GM19463 (cell line): ENCODE measurements at regions not wholly inside any gene's neighbourhood (a gene's known extent, or its start where the extent isn't known, plus 50 kb on each side); places are given as distances from the start of the nearest gene placed in this dataset.
"Not testable (repeated sequence)": the region's sequence is repeated elsewhere in the genome, so short reads cannot be mapped to it uniquely, and the experiment has no call there.

ENCODE experiments used
- ATAC-seq: cut with Tn5 transposase; IDR thresholded peaks from one replicate; pipeline ENCODE4 v1.9.1; 2021; ENCODE audit warnings: mild to moderate bottlenecking, moderate library complexity; ENCODE audit not compliant: unreplicated experiment

- no peak for ATAC-seq
Observed at GRCh38 chr10:130497056-130498010, 361.1 kb downstream of the GLRX3 start.

- ATAC-seq, result no peak
Observed at GRCh38 chr10:130498042-130498441, 361.9 kb downstream of the GLRX3 start.

GRCh38 chr10:130498934-130499333 is 362.7 kb downstream of the GLRX3 start:
- ATAC-seq, result no peak

GRCh38 chr10:130499541-130499940 is 363.4 kb downstream of the GLRX3 start:
- ATAC-seq, result no peak

DNA sequence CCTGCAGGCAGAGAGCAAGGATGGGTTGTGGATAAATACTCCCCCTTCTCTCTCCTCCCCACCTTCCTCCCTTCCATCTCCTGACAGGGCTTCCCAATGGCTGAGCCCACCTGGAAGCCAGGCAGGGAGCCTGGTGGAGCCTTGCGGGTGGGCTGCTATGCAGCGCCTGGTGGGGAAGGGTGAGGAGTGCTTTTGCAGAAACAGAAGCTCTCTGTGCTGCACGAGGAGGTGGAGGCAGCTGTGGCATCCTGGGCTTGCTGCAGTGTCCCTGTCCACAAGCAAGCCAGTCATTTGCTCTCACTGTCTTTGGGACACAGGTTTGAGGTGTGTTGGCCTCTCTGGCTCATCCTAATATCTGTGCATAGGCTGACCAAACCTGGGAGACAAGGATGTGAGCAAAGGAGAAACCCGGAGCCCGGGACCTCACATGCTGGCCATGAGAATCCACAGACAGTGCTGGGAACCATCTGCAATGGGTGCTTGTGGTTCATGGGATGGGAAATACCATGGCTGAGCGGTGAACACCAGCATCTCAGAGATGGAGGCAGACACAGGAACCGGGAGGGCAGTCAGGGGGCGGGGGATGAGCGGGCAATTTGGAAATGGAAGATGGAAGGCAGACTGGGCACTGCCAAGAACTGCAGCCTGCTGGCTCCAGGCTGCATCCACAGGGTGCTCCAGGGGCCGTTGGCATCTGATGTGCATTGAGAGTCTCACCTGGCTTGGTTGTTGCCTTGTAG is 364.2 kb downstream of the GLRX3 start:
- no peak for ATAC-seq

GRCh38 chr10:130507461-130507860 is 371.3 kb downstream of the GLRX3 start:
- ATAC-seq, result no peak

DNA sequence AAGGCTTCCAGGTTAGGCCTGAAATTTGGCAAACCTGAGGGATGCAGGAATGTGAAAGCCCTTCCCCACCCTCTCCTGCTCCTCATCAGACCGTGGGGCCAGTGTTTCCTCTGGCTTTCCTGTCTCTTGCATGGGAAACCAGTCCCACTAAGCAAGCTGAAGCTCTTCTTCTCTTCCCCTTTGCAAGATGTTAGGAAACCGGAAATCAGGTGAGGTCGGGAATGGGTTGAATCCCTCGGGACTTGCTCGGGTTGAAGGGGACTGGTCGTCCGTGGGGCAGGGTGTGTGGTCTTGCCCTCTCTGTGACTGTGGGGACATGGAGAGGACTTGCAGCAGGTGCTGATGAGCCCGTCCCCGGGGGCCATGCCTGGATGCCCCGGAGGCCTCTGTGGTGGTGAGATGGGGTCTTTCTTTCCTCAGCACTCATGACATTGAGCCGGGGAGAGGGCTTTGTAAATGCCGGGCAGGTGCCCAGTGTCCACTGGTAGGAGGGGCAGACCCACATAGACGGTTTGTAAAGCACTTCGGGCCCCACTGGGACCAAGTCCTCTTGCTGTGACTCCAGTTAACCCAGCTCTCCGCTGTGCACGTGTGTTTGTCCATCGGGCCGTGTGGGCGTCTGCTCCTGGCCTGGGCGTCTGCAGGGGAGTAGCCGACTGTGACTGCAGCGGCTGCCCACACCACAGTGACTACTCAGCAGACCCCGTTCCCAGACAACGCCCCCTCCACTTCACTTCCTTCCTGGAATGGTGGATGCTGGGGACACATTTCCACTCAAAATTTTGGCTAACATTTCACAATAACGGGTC is 373.9 kb downstream of the GLRX3 start:
- no peak for ATAC-seq

GRCh38 chr10:130510755-130511154 is 374.6 kb downstream of the GLRX3 start:
- ATAC-seq, result no peak

DNA sequence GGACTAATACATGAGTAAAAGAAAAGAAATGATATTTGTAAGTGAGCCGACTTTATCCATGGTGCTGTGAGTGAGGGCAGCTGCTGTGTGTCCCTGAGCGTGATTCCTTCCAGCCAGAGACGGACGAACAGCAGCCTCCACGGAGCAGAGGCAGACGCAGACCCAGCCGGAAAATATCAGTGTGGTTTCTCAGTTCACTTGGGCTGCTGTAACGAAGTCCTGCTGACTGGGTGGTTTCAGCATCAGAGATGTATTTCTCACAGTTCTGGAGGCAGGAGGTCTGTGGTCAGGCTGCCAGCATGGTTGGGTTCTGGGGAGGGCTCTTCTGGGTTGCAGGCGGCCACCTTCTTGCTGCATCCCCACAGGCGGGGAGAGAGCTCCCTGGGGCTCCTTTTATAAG is 375.6 kb downstream of the GLRX3 start:
- ATAC-seq, result no peak

DNA sequence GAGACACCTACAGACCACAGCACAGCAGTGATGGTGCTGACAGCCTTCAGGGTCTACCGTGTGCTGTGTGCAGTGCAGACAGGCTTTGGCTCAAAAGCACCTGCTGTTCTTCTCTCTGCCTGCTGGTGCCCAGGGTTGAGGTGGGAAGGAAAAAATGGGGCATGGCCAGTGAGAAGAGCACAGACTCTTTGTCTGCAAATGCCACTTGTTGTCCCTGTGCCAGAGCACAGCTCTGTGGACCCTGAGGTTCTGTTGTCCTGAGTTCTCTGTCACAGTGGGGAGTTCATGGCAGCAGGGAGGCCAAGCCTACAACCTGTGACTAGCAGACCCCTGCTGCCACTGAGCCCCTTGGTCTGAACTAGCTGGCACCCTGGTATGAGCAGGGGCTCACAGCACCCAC is 376.7 kb downstream of the GLRX3 start:
- ATAC-seq, result no peak

DNA sequence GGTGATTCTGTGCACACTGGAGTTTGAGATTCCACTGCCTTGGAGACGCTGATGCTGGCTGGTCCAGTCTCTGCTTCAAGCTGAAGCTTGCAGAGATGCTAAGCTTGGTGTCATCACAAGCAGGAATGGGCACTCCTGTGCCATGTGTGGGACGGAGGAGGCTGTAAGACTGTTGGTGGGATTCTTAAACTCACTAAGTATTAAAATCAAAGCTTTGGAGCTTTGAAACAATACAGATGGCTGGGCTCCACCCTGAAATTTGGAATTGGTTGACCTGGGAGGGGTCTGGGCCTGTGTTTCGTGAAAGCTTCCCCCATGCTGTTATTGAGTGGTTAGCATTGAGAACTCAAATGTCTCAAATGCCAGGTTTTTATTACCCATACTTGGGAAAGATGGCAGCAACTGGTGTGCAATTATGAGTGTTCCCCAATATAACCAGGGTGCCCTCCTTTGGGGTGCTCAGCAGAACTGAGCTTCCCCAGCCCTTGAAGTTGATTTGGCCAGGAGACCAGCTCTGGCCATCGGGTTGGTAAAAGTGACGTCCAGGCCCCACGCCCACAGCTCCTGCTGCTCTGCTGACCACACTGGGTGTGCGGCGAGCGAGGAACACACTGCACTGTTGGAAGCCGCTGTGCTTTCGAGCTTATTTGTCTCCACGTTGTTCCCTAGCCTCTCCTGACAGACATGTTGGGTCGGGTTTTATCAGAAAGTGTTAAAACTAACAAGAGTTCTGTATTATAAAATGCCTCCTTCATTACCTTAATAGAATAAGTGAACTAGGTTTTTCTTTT is 377.7 kb downstream of the GLRX3 start:
- ATAC-seq, result no peak

GRCh38 chr10:130515670-130516069 is 379.5 kb downstream of the GLRX3 start:
- no peak for ATAC-seq

DNA sequence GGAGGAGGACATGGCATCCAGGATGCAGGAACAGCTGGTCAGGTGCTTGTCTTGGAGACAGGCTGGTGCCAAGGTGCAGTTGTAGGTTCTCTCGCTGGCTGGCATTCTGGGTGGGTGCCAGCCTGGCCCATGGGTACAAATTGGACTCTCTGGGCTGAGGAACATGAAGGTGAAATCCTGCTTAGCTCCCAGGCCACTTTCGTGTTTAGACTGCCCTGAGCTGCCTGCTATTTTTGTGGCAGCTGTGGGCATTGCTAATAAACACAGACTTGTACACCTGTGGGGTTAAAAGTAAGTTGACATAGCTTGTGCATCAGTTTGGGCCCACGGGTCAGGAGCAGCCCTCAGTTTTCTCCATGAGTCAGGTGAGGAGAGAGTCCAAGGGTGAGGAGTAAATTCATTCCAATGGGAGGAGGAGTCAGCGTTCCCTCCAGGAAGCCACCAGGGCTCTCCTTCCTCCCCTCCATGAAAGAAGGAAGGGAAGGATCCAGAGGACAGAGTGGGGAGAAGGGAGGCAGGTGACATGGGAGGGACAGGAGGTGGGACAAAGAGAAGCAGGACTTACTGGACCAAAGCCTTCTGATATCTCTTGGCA is 380.0 kb downstream of the GLRX3 start:
- ATAC-seq, result no peak

DNA sequence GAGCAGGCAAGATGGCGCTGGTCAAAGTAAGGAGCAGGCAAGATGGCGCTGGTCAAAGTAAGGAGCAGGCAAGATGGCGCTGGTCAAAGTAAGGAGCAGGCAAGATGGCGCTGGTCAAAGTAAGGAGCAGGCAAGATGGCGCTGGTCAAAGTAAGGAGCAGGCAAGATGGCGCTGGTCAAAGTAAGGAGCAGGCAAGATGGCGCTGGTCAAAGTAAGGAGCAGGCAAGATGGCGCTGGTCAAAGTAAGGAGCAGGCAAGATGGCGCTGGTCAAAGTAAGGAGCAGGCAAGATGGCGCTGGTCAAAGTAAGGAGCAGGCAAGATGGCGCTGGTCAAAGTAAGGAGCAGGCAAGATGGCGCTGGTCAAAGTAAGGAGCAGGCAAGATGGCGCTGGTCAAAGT is 382.7 kb downstream of the GLRX3 start:
- ATAC-seq, result not testable (repeated sequence)

DNA sequence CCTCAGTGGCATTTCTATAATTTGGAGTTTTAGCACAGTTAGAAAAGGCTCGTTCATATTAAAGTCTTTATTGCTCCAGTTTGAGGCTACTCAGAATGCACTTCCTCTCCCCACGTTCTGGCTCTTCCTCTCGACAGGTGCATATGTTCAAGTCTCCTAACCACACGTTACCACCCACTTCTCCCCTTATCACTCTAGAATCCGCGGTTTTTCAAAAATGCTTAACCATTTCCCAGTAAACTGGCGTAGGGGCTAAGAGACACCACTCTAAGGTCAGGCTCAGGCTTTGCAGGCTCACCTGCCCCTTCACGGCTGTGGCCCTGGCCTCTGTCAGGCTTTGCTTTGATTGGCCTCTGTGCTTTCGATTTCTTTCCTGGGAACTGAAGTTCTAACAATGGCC is 383.6 kb downstream of the GLRX3 start:
- ATAC-seq, result no peak

GRCh38 chr10:130531312-130531711 is 395.1 kb downstream of the GLRX3 start:
- ATAC-seq, result no peak

- no peak for ATAC-seq
Observed at GRCh38 chr10:130541090-130541489, 404.9 kb downstream of the GLRX3 start.

DNA sequence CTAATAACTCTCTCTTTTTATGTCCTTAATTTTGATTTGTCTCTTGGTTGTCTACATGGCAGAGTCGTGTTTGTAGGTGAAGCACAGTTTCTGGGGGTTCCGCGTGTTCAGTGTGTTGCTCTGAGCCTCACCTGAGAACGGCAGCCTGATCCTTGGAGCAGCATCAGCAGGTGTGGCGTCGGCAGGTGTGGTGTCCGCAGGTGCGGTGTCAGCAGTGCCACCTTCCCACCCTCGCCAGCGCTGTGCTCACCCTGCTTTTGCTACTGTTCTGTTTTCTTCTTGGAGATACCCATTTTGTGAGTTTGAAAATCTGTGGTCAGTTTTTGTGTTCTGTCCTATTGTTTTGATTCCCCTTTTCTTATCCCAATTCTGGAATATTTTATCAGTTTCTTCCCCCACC is 406.6 kb downstream of the GLRX3 start:
- no peak for ATAC-seq

DNA sequence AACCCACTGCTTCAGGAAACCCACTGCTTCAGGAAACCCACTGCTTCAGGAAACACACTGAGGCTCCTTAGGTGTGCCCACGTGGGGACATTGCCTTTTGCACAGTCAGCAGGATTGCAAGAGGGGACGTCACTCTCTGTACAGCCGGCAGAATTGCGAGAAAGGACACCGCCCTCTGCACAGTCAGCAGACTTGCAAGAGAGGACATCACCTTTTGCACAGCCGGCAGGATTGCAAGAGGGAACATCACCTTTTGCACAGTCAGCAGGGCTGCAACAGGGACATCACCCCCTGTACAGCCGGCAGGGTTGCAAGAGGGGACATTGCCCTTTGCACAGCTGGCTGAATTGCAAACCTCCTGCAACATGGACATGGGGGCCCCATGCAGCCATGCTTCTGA is 407.6 kb downstream of the GLRX3 start:
- no peak for ATAC-seq

GRCh38 chr10:130545122-130545521 is 408.9 kb downstream of the GLRX3 start:
- ATAC-seq, result no peak
